Keratinocyte (primary cell): ENCODE measurements at regions not wholly inside any gene's neighbourhood (a gene's known extent, or its start where the extent isn't known, plus 50 kb on each side); places are given as distances from the start of the nearest gene placed in this dataset.

Experiments
- EZH2 ChIP-seq: IDR thresholded peaks from one replicate; pipeline ENCODE4 v1.6.1; 2012; ENCODE audit warnings: inconsistent platforms, mild to moderate bottlenecking, low read length, moderate library complexity
- TF ChIP-seq, protein P1 (sequence below), 3 experiments: IDR thresholded peaks in 1 of 3; conservative IDR thresholded peaks in 1 of 3; optimal IDR thresholded peaks in 1 of 3; 2 replicates in 2 of 3; 3 replicates in 1 of 3; pipeline versions ENCODE3 to v1.5.1; 2011; ENCODE audit warnings: low read length in 3 of 3, mild to moderate bottlenecking in 3 of 3, moderate library complexity in 2 of 3, control low read depth in 1 of 3, inconsistent platforms in 1 of 3; ENCODE audit not compliant: insufficient read depth in 2 of 3; ENCODE audit errors: extremely low read depth in 1 of 3

- TF ChIP-seq, protein P1, sequence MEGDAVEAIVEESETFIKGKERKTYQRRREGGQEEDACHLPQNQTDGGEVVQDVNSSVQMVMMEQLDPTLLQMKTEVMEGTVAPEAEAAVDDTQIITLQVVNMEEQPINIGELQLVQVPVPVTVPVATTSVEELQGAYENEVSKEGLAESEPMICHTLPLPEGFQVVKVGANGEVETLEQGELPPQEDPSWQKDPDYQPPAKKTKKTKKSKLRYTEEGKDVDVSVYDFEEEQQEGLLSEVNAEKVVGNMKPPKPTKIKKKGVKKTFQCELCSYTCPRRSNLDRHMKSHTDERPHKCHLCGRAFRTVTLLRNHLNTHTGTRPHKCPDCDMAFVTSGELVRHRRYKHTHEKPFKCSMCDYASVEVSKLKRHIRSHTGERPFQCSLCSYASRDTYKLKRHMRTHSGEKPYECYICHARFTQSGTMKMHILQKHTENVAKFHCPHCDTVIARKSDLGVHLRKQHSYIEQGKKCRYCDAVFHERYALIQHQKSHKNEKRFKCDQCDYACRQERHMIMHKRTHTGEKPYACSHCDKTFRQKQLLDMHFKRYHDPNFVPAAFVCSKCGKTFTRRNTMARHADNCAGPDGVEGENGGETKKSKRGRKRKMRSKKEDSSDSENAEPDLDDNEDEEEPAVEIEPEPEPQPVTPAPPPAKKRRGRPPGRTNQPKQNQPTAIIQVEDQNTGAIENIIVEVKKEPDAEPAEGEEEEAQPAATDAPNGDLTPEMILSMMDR (optimal IDR thresholded peaks at IDR 0.05 in 1 of 3, IDR thresholded peaks at IDR 0.05 in 1 of 3, conservative IDR thresholded peaks at IDR 0.05 in 1 of 3; ENCODE audit: extremely low read depth in 1 of 3, insufficient read depth in 2 of 3, low read length in 3 of 3): no peak
- no peak for TF ChIP-seq EZH2
These were observed 105.0 kb downstream of the NFKBIZ start for GRCh38 chr3:101954361-101954760.
